Skeletal muscle cell (primary cell): ENCODE measurements at regions not wholly inside any gene's neighbourhood (a gene's known extent, or its start where the extent isn't known, plus 50 kb on each side); places are given as distances from the start of the nearest gene placed in this dataset.

Experiments
- DNase-seq: peaks from one replicate; pipeline ENCODE4 v3.0.0-alpha.2; 2010; ENCODE audit warnings: low read depth
- H3K4me3 ChIP-seq: 2 replicates; pipeline ENCODE4 v1.5.1; 2011; ENCODE audit warnings: low read depth, mild to moderate bottlenecking, control low read depth, low read length, moderate library complexity

DNA sequence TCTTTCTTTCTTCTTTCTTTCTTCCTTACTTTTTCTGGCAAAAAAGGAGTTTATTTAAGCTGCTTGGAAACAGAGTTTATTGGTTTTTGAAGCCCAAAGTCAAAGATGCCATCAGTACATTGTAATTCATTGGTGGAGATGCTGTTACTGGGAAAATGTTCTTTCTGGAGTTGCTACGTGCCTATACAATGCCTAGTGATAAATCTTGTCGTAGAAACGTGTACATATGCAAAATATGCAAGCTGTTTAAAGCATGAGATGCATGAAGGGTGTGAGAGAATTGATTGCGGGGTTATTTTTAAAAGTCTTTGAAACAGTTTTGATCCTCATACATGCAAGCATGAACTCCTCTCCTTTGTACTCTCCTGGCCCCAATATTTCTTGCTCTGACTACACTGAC lies 1060.6 kb upstream of the NCAM2 start:
- no peak for DNase-seq
- no peak overlapping the region for H3K4me3 ChIP-seq

DNA sequence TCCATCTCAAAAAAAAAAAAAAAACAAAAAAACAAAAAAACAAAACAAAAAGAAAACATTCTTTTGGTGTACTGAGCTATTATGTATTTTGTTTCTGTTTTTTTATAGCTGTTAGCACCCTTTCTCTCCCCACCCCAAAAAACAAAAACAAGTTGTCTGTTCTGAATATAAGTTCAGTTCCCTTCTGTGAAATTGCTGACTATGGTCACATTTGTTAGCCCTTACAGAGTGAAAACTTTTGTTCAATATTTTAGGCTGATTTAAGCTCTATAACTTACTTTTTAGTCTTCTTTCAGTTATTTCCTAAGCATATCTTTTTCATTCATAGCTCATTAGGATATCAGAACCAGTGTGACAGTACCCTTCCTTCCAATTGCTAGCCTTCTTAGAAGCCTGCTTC lies 1056.6 kb upstream of the NCAM2 start:
- H3K4me3 ChIP-seq = no peak overlapping the region
- no peak for DNase-seq

DNA sequence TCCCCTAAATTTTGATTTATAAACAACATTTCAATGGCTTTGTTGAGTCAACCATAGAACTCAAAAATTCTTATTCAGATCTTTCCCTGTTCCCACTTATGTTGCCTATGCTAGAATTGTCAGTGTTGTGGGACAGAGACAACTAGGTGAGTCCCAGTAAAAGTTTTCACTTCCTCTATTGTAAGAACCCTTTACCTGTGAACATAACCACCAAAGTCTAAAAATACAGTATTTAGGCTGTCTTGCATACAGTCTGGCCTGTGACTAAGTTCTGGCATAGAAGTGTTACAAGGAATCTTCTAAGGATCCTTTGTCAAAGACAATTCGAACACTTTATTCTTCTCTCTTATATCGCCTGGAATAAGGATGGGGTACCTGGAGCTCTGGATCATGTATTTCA lies 1047.9 kb upstream of the NCAM2 start:
- no peak for DNase-seq
- H3K4me3 ChIP-seq = no peak overlapping the region

DNA sequence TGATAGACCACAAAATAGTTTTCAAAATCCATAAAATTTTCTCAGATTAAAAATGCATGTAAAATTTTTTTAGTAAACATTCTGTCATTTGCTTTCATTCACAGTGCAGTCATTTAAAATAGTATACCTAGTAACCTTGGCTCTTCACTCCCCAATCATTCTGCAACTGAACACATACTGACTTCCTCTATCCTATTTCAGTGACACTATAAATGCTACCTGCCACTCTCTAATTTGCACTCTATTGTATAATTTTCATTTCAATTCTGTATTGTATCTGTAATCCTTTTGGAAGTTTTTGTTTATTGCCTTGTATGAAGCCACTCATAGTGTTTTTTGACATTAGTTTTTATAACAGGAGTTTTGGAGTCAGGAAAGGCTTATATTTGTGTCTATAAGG lies 1029.1 kb upstream of the NCAM2 start:
- no peak for DNase-seq
- no peak overlapping the region for H3K4me3 ChIP-seq

DNA sequence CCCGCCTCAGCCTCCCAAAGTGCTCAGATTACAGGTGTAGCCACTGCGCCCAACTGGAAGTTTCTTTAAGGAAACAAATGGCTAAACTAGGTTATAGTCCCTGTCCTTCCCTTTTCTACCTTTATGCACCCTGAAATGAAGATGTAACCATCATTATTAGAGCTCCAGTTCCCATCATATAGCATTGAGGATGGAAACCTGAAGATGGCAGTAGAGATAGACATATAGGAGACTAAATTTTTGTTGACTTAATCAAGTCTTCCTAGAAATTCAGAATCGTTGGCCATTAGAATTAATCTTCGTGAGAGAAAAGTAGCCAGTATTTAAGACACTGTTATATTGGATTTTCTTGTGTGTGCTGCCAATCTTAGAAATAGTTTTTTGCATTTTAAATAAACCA lies 1016.3 kb upstream of the NCAM2 start:
- no peak for DNase-seq
- H3K4me3 ChIP-seq = no peak overlapping the region

DNA sequence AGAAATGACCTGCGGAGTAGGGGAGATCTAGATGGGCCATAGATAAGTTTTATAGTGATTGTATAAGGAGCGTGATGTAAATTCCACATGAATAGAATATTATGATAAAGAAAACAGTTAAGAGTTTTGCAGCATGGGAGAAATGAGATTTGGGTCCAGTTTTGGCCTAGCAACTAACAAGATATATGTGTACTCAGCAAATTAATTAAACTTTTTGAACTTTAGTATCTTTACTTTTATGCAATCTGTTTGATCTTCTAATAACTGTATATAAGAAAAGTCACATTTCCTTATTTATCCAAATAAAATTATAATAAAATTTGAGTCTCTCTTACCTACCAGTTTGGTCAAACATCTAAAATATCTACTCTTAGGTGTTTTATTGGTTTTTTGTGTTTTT lies 1011.8 kb upstream of the NCAM2 start:
- no peak for DNase-seq
- H3K4me3 ChIP-seq = no peak overlapping the region

- no peak overlapping the region for H3K4me3 ChIP-seq
- DNase-seq = no peak
Observed at GRCh38 chr21:19987671-19988070, 1010.5 kb upstream of the NCAM2 start.

GRCh38 chr21:19992540-19992939 lies 1005.7 kb upstream of the NCAM2 start:
- no peak for DNase-seq
- no peak overlapping the region for H3K4me3 ChIP-seq

GRCh38 chr21:19993268-19993667 lies 1004.9 kb upstream of the NCAM2 start:
- no peak overlapping the region for H3K4me3 ChIP-seq
- DNase-seq = no peak

DNA sequence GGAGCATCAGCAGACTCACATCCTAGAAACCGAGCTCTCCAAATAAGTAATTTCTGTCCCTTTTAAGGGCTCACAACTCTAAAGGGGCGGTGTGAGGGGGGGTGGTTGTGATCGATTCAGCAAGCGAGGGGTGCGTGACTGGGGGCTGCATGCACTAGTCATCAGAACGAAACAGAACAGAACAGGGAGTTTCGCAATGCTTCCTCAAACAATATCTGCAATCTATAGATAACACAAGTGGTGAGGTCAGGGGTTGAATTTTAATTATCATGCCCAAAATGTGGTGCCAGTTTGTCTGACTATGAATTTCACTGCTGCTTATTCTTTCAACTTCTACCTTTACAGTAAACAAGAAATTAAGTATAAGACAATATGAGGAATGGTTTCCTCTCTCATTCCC lies 1003.0 kb upstream of the NCAM2 start:
- no peak for DNase-seq
- no peak overlapping the region for H3K4me3 ChIP-seq

DNA sequence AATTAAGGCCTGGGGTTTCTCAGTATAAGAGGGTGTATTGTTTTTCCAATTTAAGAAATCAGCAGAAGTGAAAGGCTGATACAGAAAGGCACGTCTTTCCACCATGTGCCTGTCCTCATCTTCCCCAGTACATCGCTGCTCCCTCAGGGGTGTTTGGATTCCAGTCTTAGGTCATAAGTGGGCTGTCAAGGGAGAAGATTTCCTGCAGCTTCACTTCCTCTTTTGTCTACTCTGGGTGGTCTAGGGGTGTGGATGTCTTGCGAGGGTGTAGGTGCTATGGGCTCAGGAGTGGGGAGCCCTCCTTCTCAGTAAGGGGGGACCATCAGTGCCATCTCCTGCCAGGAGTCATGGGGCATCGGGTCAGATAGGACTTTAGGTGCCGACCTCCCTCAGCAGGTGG lies 999.8 kb upstream of the NCAM2 start:
- no peak overlapping the region for H3K4me3 ChIP-seq
- no peak for DNase-seq

- H3K4me3 ChIP-seq = no peak overlapping the region
- DNase-seq = no peak
Observed at GRCh38 chr21:19999369-20000272, 998.6 kb upstream of the NCAM2 start.

- no peak for DNase-seq
- no peak overlapping the region for H3K4me3 ChIP-seq
Observed at GRCh38 chr21:20004367-20004766, 993.8 kb upstream of the NCAM2 start.

DNA sequence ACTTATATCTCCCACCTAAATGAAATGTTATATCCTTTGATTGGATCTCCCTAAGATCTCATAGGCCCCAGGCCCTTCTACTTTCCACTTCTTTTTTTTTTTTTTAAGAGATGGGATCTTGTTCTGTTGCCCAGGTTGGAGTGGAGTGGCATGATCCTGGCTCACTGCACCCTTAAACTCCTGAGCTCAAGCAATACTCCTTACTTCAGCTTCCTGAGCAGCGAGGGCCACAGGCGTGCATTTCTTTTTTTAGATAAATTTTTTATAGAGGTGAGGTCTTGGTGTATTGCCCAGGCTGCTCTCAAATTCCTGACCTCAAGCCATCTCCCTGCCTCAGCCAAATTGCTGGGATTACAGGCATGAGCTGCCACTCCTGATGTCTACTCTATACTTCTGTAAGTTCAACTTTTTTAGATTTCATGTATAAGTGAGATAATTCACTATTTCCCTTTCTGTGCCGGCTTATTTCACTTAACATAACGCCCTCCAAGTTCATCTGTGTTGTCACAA lies 987.5 kb upstream of the NCAM2 start:
- no peak for DNase-seq
- no peak overlapping the region for H3K4me3 ChIP-seq

- no peak overlapping the region for H3K4me3 ChIP-seq
- no peak for DNase-seq
Observed at GRCh38 chr21:20013851-20014250, 984.4 kb upstream of the NCAM2 start.

DNA sequence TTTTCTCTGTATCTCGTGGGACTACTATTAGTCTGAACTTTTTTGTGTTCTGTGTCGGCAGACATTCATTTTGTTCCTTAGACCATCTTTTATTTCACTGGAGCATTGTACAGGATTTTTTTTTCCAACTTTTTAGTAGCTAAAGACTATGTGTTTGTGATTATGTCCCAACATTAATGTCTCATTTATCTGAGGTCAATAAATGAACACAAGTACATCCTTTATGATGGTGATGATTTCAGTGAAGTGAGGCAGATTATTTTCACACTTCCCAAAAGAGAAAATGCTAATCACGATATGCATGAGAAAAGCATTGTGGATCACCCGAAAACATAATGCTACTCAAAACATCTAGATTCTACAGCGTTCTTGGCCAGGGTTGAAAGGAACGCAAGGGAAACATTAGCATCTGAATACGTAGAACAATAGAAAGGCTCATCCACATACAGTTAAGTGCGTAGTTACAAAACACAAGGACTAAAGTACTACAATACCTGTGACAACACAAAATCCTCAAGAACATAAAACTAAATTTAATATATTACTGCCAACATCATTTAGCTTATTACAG lies 981.7 kb upstream of the NCAM2 start:
- DNase-seq = no peak
- H3K4me3 ChIP-seq = no peak overlapping the region

- DNase-seq = no peak
- H3K4me3 ChIP-seq = no peak overlapping the region
Observed at GRCh38 chr21:20020026-20020425, 978.2 kb upstream of the NCAM2 start.

- H3K4me3 ChIP-seq = no peak overlapping the region
- no peak for DNase-seq
Observed at GRCh38 chr21:20023193-20023592, 975.0 kb upstream of the NCAM2 start.

DNA sequence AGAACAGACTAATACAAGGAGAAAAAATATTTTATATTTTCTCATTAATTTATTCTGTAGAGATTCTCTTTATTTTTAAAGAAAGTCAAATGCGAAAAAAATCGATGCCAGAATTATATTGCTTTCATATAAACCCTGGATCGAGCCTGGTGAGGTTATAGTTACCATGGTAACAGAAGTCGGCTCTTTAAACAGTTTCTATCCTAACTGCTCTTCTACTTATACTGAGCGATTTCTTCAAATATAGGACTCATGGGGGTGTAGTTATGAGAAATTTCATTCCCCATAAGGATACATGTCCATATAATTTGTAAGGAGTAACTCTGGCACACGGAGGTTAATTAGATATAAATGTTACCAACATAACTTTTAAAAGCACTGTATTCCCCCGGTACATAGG lies 973.5 kb upstream of the NCAM2 start:
- DNase-seq = no peak
- no peak overlapping the region for H3K4me3 ChIP-seq

DNA sequence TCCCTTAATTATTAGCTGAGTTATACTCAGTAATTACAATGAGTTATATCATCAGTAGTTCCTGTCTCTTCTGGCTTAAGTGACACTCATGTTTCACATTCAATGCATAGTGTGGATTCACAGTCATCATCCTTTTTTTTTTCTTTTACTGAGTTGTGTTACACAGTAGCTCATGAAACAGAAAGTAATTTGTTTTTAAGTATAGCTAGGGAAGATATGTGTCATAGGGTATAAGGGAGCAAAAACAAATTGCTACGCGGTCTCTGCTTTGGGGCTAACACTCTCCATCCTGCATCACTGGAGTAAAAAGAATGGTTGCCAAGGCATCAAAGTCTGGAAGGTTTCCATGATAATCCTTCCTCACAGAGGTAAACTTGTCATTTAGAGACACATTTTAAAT lies 971.7 kb upstream of the NCAM2 start:
- no peak for DNase-seq
- H3K4me3 ChIP-seq = no peak overlapping the region

- no peak overlapping the region for H3K4me3 ChIP-seq
- DNase-seq = no peak
Observed at GRCh38 chr21:20030390-20030789, 967.8 kb upstream of the NCAM2 start.
